A549 (cell line): ENCODE measurements at regions not wholly inside any gene's neighbourhood (a gene's known extent, or its start where the extent isn't known, plus 50 kb on each side); places are given as distances from the start of the nearest gene placed in this dataset.
A peak's percentile ranks its signal among the peaks of the same experiment; 100 is the strongest.

Experiments
- ATAC-seq, 2 experiments: fragments of 200-7000 bp in 1 of 2; fragments of >200 bp in 1 of 2; cut with Nextera tagmentation in 1 of 2; cut with Tn5 transposase in 1 of 2; 3 replicates each; pipeline versions ENCODE4 v1.8.0 to v1.9.1; 2018 to 2020; ENCODE audit warnings: mild to moderate bottlenecking in 1 of 2, moderate library complexity in 1 of 2
- CTCF ChIA-PET: fragments of 300-600 bp; sonication (Branson Sonifier 250); formaldehyde crosslinking; extraction: SDS; loops from one replicate; lab custom pipeline; 2021; ENCODE audit warnings: antibody characterized with exemption, inconsistent platforms; lab: Yijun Ruan, JAX
- POLR2A ChIA-PET: fragments of 350-600 bp; formaldehyde crosslinking; extraction: SDS; loops from one replicate; lab custom pipeline; 2021; ENCODE audit warnings: antibody characterized with exemption, inconsistent platforms; lab: Yijun Ruan, JAX
- DNase-seq, 2 experiments: peaks; one replicate each; pipeline versions ENCODE4 v3.0.0 to v3.0.0-alpha.2; 2011 to 2016; ENCODE audit warnings: low read depth in 1 of 2, low spot score in 1 of 2
- FAIRE-seq: peaks from 2 replicates; lab custom pipeline; 2011; peaks lifted over from hg19 to GRCh38; lab: Jason Lieb, UNC
- H3K27ac ChIP-seq, 2 experiments: fragments of >200 bp; sonication (Bioruptor Twin); formaldehyde crosslinking; 3 replicates each; pipeline ENCODE4 v1.5.1; 2016 to 2017
- H3K4me1 ChIP-seq: fragments of >200 bp; sonication (Bioruptor Twin); formaldehyde crosslinking; 3 replicates; pipeline ENCODE4 v1.6.1; 2016
- H3K4me2 ChIP-seq: fragments of >200 bp; sonication (Bioruptor Twin); formaldehyde crosslinking; 3 replicates; pipeline ENCODE4 v1.6.1; 2016
- H3K4me3 ChIP-seq: fragments of >200 bp; sonication (Bioruptor Twin); formaldehyde crosslinking; 3 replicates; pipeline ENCODE4 v1.5.1; 2016
- H3K9me3 ChIP-seq: fragments of >200 bp; sonication (Bioruptor Twin); formaldehyde crosslinking; 3 replicates; pipeline ENCODE4 v1.6.1; 2016
- CBX2 ChIP-seq: fragments of 200-600 bp; sonication (generic); IDR thresholded peaks from 2 replicates; pipeline ENCODE4 v1.6.1; 2016; ENCODE audit warnings: low read depth, mild to moderate bottlenecking, borderline replicate concordance
- CBX8 ChIP-seq: fragments of 200-600 bp; sonication (generic); IDR thresholded peaks from 2 replicates; pipeline ENCODE4 v1.6.1; 2016
- CEBPB ChIP-seq, 2 experiments: fragments of >200 bp in 1 of 2; sonication (Bioruptor Twin) in 1 of 2; formaldehyde crosslinking in 1 of 2; IDR thresholded peaks; 2 replicates each; pipeline ENCODE4 v1.6.1; 2012 to 2016
- CHD2 ChIP-seq: fragments of 150-350 bp; IDR thresholded peaks from 2 replicates; pipeline ENCODE4 v1.6.1; 2014; ENCODE audit warnings: low read length; ENCODE audit not compliant: partially characterized antibody
- CHD4 ChIP-seq: fragments of 200-600 bp; sonication (generic); IDR thresholded peaks from 2 replicates; pipeline ENCODE4 v1.6.1; 2016; ENCODE audit warnings: antibody characterized with exemption, mild to moderate bottlenecking, borderline replicate concordance
- EHMT2 ChIP-seq: fragments of 200-600 bp; sonication (generic); IDR thresholded peaks from 2 replicates; pipeline ENCODE4 v1.6.1; 2016; ENCODE audit warnings: antibody characterized with exemption, low read depth, mild to moderate bottlenecking, moderate library complexity
- FOSL2 ChIP-seq, 2 experiments: fragments of 450-650 bp in 1 of 2; fragments of >200 bp in 1 of 2; sonication (Bioruptor Twin) in 1 of 2; formaldehyde crosslinking; IDR thresholded peaks; 2 replicates each; pipeline versions ENCODE4 v1.5.0 to v1.6.1; 2016 to 2020; ENCODE audit warnings: mild to moderate bottlenecking in 1 of 2, moderate library complexity in 1 of 2
- FOXS1 ChIP-seq: fragments of 250-450 bp; sonication (Bioruptor Pico); IDR thresholded peaks from 2 replicates; pipeline ENCODE4 v1.5.0; 2020; ENCODE audit warnings: mild to moderate bottlenecking, moderate library complexity
- HOXB5 ChIP-seq: fragments of 250-450 bp; sonication (Bioruptor Pico); IDR thresholded peaks from 2 replicates; pipeline ENCODE4 v1.5.0; 2020; ENCODE audit warnings: mild to moderate bottlenecking, moderate library complexity
- JUNB ChIP-seq: fragments of >200 bp; sonication (Bioruptor Twin); formaldehyde crosslinking; IDR thresholded peaks from 2 replicates; pipeline ENCODE4 v1.6.1; 2016
- KDM5A ChIP-seq: fragments of 200-600 bp; sonication (generic); IDR thresholded peaks from 2 replicates; pipeline ENCODE4 v1.6.1; 2016; ENCODE audit warnings: antibody characterized with exemption, mild to moderate bottlenecking
- MAFK ChIP-seq: fragments of 450-650 bp; IDR thresholded peaks from 2 replicates; pipeline ENCODE4 v1.6.1; 2014; ENCODE audit not compliant: partially characterized antibody
- MAZ ChIP-seq: fragments of 150-350 bp; IDR thresholded peaks from 2 replicates; pipeline ENCODE4 v1.6.1; 2014; ENCODE audit warnings: antibody characterized with exemption, low read depth, low read length, borderline replicate concordance
- MYC ChIP-seq: IDR thresholded peaks from 2 replicates; pipeline ENCODE4 v1.6.1; 2012; ENCODE audit warnings: mild to moderate bottlenecking, inconsistent platforms, low read length, improper control_type of control experiment, borderline replicate concordance
- NR3C1 ChIP-seq: fragments of >200 bp; sonication (Bioruptor Twin); formaldehyde crosslinking; IDR thresholded peaks from 3 replicates; pipeline ENCODE4 v1.6.1; 2017
- PHF8 ChIP-seq: fragments of 200-600 bp; sonication (generic); IDR thresholded peaks from 2 replicates; pipeline ENCODE4 v1.6.1; 2016; ENCODE audit warnings: low read depth, mild to moderate bottlenecking, antibody characterized with exemption, moderate library complexity, borderline replicate concordance
- RAD21 ChIP-seq, 2 experiments: fragments of >200 bp in 1 of 2; sonication (Bioruptor Twin) in 1 of 2; formaldehyde crosslinking in 1 of 2; IDR thresholded peaks in 1 of 2; conservative IDR thresholded peaks in 1 of 2; 2 replicates in 1 of 2; 3 replicates in 1 of 2; pipeline ENCODE4 v1.6.1; 2012 to 2018; ENCODE audit warnings: inconsistent platforms in 1 of 2
- SMC3 ChIP-seq: fragments of >200 bp; sonication (Bioruptor Twin); formaldehyde crosslinking; IDR thresholded peaks from 3 replicates; pipeline ENCODE4 v1.6.1; 2018; ENCODE audit warnings: inconsistent platforms
- TFCP2L1 ChIP-seq: fragments of 250-450 bp; sonication (Bioruptor Pico); IDR thresholded peaks from 2 replicates; pipeline ENCODE4 v1.5.0; 2021; ENCODE audit warnings: mild to moderate bottlenecking
- ZFP36 ChIP-seq: fragments of 450-650 bp; IDR thresholded peaks from 2 replicates; pipeline ENCODE4 v1.6.1; 2014; ENCODE audit warnings: borderline replicate concordance; ENCODE audit not compliant: partially characterized antibody
- ZSCAN20 ChIP-seq: fragments of 250-450 bp; sonication (Bioruptor Pico); IDR thresholded peaks from 2 replicates; pipeline ENCODE4 v1.8.0; 2022; ENCODE audit warnings: mild to moderate bottlenecking, moderate library complexity
- WGBS: methylation state at CpG from one replicate; pipeline ENCODE4 v1.1.6; 2017; ENCODE audit errors: missing lambda C conversion rate; 5-methylcytosine and 5-hydroxymethylcytosine counted together
- TF ChIP-seq, protein P1 (sequence below): fragments of >200 bp; sonication (Bioruptor Twin); formaldehyde crosslinking; IDR thresholded peaks from 2 replicates; pipeline ENCODE4 v1.6.1; 2016

DNA sequence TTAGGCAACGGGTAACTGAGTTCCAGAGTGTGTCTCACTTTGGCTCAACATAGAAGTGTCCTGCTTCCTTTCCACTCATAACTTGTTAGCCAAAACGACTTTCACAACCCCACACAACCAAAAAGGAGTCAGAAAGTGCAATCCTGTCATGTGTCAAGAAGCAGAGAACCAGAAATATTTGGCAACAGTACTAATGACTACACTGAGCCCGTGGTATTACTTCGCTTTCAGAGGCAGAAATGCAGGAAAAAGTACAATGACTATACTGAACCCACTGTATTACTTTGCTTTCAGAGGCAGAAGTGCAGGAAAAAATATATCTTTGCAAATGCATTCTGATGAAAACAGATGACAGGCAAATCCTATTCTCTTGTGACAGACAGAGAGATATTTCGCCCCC, 484.6 kb downstream of the KIF2B start (continued):
- TF ChIP-seq JUNB (no peak), CHD2 (no peak), CHD4 (no peak)

DNA sequence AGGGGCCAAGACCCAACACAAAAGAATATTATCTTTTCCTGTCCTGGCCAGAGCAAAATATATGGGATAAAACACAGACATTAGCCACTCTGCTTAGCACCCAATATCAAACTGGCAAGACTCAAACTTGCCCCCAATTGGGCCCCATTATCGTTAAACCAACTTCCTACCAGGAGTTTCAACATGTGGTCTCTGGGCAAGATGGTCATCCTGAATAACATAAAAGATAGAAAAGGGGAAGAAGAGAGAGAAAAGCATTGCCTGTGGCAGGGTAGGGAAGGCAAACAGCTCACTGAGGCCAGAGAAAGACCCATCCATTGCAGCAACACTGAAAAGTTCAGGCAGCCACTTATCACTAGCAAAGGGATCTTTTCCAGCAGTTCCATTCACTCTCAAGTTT, 502.1 kb downstream of the KIF2B start:
- 3% methylated on average over 1 of the region's 1 CpG for WGBS
- H3K27ac ChIP-seq = no peak overlapping the region
- POLR2A ChIA-PET = no interaction called here
- no peak for DNase-seq
- ATAC-seq = no peak
- H3K9me3 ChIP-seq = 0 out of 3 replicates have a peak, but pooled peaks cover 2% of the 10 kb centered on the region
- TF ChIP-seq CBX2 (no peak), KDM5A (no peak), PHF8 (no peak), NR3C1 (no peak), TFCP2L1 (CRISPR knock-in tag) (no peak), MYC (no peak), MAZ (no peak), CBX8 (no peak), CHD4 (no peak), FOSL2 (IDR thresholded peaks at IDR 0.05) (no peak), FOSL2 (CRISPR knock-in tag; IDR thresholded peaks at IDR 0.05) (no peak)
- TF ChIP-seq, protein P1, sequence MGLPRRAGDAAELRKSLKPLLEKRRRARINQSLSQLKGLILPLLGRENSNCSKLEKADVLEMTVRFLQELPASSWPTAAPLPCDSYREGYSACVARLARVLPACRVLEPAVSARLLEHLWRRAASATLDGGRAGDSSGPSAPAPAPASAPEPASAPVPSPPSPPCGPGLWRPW = no peak
- H3K4me3 ChIP-seq = no peak overlapping the region
- CTCF ChIA-PET = no interaction called here
- H3K4me1 ChIP-seq = no peaks in the 10 kb centered on the region
- FAIRE-seq = no peak
- no peak overlapping the region for H3K4me2 ChIP-seq

DNA sequence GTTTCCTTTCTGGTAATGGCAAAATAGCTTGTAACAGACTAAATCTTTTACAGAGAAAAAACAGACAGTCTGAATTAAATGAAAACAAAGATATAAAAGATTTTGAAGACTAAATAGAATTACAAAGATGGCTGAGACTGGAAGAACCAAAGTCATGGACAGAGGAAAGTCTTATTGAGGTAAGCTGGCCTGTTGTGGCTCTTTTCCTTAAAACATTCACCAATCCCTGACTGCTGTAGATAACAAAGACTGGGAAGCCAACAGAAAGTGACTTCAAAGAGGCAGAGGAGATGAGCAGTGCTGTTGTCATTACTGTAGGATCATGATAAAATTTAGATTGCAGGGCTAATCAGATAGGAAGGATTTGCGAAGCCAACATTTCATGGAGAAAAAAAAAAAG, 517.0 kb downstream of the KIF2B start:
- Histone ChIP-seq H3K9me3 (0 out of 3 replicates have a peak, but pooled peaks cover 2% of the 10 kb centered on the region), H3K4me3 (no peak overlapping the region), H3K4me1 (no peaks in the 10 kb centered on the region), H3K4me2 (no peak overlapping the region), H3K27ac (no peak overlapping the region)
- no peak for TF ChIP-seq EHMT2
- TF ChIP-seq FOXS1 = no peak
- TF ChIP-seq RAD21 (conservative IDR thresholded peaks at IDR 0.05 in 1 of 2, IDR thresholded peaks at IDR 0.05 in 1 of 2) = no peak
- no peak for TF ChIP-seq PHF8
- no peak for TF ChIP-seq TFCP2L1 (CRISPR knock-in tag)
- TF ChIP-seq CEBPB (IDR thresholded peaks at IDR 0.05) = no peak
- TF ChIP-seq ZSCAN20 (CRISPR knock-in tag) = no peak
- no peak for TF ChIP-seq SMC3
- POLR2A ChIA-PET = no interaction called here
- 6% methylated on average over 1 of the region's 1 CpG for WGBS
- DNase-seq (no peak), FAIRE-seq (no peak), ATAC-seq (no peak)
- CTCF ChIA-PET = no interaction called here

DNA sequence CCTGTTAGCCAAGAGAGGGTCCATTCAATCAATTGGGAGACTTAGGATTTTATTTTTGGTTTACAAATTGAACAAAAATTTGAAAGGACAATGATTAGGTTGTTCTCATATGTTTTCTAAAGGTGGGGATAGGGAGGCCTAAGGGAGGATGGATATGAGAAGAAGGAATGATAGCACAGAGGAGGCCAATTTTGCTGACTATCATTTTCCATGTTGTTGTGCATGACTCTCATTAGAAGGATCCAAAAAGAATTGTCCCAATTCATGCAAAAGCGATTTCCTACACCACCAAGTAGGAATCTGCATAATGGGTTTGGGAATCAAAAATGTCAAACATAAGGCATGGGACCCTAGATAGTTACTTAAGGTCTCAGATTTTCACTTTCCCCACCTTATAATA, 524.8 kb downstream of the KIF2B start:
- WGBS = 5% methylated on average over 1 of the region's 1 CpG

DNA sequence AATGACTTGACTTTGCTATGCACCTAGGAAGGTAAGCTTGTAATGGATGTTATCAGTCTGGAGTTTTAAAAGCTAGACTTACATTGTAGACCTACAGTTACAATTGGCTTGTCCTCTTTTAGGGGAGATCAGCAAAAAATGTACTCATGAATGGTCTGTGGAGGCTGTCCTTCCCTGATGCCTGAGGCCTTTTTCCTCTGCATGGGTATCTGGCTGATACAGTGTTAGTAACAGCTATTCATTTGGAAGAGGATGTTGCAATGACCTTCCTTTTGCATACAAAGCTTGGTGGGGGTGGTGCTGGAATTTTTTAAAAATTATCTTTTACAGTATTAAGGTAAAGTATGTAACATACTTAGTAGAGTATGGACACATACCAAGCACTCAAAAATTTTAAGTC, 525.5 kb downstream of the KIF2B start:
- no peak overlapping the region for H3K4me3 ChIP-seq
- H3K27ac ChIP-seq = no peak overlapping the region
- POLR2A ChIA-PET = no interaction called here
- H3K9me3 ChIP-seq = 0 out of 3 replicates have a peak, but pooled peaks cover 2% of the 10 kb centered on the region
- CTCF ChIA-PET = no interaction called here
- DNase-seq = no peak
- TF ChIP-seq HOXB5 (no peak), ZFP36 (no peak), CEBPB (IDR thresholded peaks at IDR 0.05) (no peak)
- no peak overlapping the region for H3K4me2 ChIP-seq
- FAIRE-seq = no peak
- no peaks in the 10 kb centered on the region for H3K4me1 ChIP-seq
- ATAC-seq = no peak

More for the DNA sequence above, 524.8 kb downstream of the KIF2B start:
- no peak for ATAC-seq
- Histone ChIP-seq H3K27ac (no peak overlapping the region), H3K4me3 (no peak overlapping the region), H3K9me3 (0 out of 3 replicates have a peak, but pooled peaks cover 2% of the 10 kb centered on the region), H3K4me2 (no peak overlapping the region), H3K4me1 (no peaks in the 10 kb centered on the region)
- TF ChIP-seq RAD21 (conservative IDR thresholded peaks at IDR 0.05 in 1 of 2, IDR thresholded peaks at IDR 0.05 in 1 of 2) (no peak), PHF8 (no peak), MAFK (peak; percentile 65)
- no peak for DNase-seq
- FAIRE-seq = no peak
- ChIA-PET CTCF (no interaction called here), POLR2A (no interaction called here)
